SU-DHL-6 (cell line): ENCODE measurements at regions not wholly inside any gene's neighbourhood (a gene's known extent, or its start where the extent isn't known, plus 50 kb on each side); places are given as distances from the start of the nearest gene placed in this dataset.

ENCODE experiments used
- H2AFZ ChIP-seq: fragments of 200-600 bp; sonication (generic); 2 replicates; pipeline ENCODE4 v1.6.1; 2014; ENCODE audit warnings: low read depth, mild to moderate bottlenecking, moderate library complexity, mixed read lengths, antibody characterized with exemption, low read length; ENCODE audit not compliant: severe bottlenecking
- H3F3A ChIP-seq: fragments of 200-600 bp; shearing (Covaris generic); 2 replicates; pipeline ENCODE4 v1.6.0; 2016; ENCODE audit warnings: antibody characterized with exemption, mild to moderate bottlenecking; ENCODE audit not compliant: insufficient read depth
- H3K27ac ChIP-seq: fragments of 200-600 bp; sonication (generic); 2 replicates; pipeline ENCODE4 v1.5.1; 2016; ENCODE audit warnings: low read depth, mild to moderate bottlenecking, low read length, moderate library complexity, mixed read lengths
- H3K27me3 ChIP-seq: fragments of 200-600 bp; sonication (generic), shearing (Covaris generic); 2 replicates; pipeline ENCODE4 v1.6.0; 2014; ENCODE audit warnings: mild to moderate bottlenecking, low read length
- H3K36me3 ChIP-seq: fragments of 200-600 bp; sonication (generic); 2 replicates; pipeline ENCODE4 v1.6.1; 2014; ENCODE audit warnings: mild to moderate bottlenecking, low read length, mixed read lengths
- H3K4me2 ChIP-seq: fragments of 300-600, 200-600 bp; shearing (Covaris generic), sonication (generic); 2 replicates; pipeline ENCODE4 v1.6.0; 2014; ENCODE audit warnings: low read length, low read depth, mild to moderate bottlenecking; ENCODE audit not compliant: poor library complexity, severe bottlenecking
- H3K4me3 ChIP-seq: fragments of 200-600 bp; sonication (generic); 2 replicates; pipeline ENCODE4 v1.5.1; 2014; ENCODE audit warnings: antibody characterized with exemption, low read length, mild to moderate bottlenecking, mixed read lengths; ENCODE audit not compliant: insufficient read depth, poor library complexity, severe bottlenecking
- H3K79me2 ChIP-seq: fragments of 200-600 bp; sonication (generic); 2 replicates; pipeline ENCODE4 v1.6.1; 2014; ENCODE audit warnings: mild to moderate bottlenecking, low read length, moderate library complexity; ENCODE audit not compliant: insufficient read depth
- H3K9ac ChIP-seq: fragments of 200-600 bp; sonication (generic); 2 replicates; pipeline ENCODE4 v1.7.0; 2014; ENCODE audit warnings: mild to moderate bottlenecking, low read length
- H3K9me2 ChIP-seq: fragments of 200-600 bp; sonication (generic); replicated peaks from 2 replicates; pipeline ENCODE4 v1.6.1; 2014; ENCODE audit warnings: low read length; ENCODE audit not compliant: insufficient read depth
- H3K9me3 ChIP-seq: fragments of 200-600 bp; sonication (generic); 2 replicates; pipeline ENCODE4 v1.6.1; 2014; ENCODE audit warnings: low read length, mixed read lengths; ENCODE audit not compliant: insufficient read depth
- H4K20me1 ChIP-seq: fragments of 200-600 bp; sonication (generic); 2 replicates; pipeline ENCODE4 v1.6.1; 2014; ENCODE audit warnings: low read depth, mild to moderate bottlenecking, antibody characterized with exemption, low read length, moderate library complexity, mixed read lengths
- EZH2phosphoT487 ChIP-seq: fragments of 200-600 bp; sonication (generic), shearing (Covaris generic); conservative IDR thresholded peaks from 2 replicates; pipeline ENCODE4 v1.6.1; 2018; ENCODE audit warnings: mild to moderate bottlenecking, antibody characterized with exemption, low read length, moderate library complexity, mixed read lengths
- TF ChIP-seq, protein P1 (sequence below): fragments of 200-600 bp; sonication (generic); IDR thresholded peaks from one replicate; pipeline ENCODE4 v1.5.1; 2017; ENCODE audit warnings: antibody characterized with exemption, mild to moderate bottlenecking, low read length, moderate library complexity; ENCODE audit not compliant: insufficient read depth, poor library complexity, severe bottlenecking

- no peak overlapping the region for H3K9ac ChIP-seq
- no peak overlapping the region for H3K27ac ChIP-seq
- no peaks in the 10 kb centered on the region for H3K27me3 ChIP-seq
- no peak overlapping the region for H3K4me3 ChIP-seq
- no peak overlapping the region for H3K4me2 ChIP-seq
- no peaks in the 10 kb centered on the region for H3K9me2 ChIP-seq
- H3K79me2 ChIP-seq: no peaks in the 10 kb centered on the region
- H2AFZ ChIP-seq: no peak overlapping the region
- no peaks in the 10 kb centered on the region for H4K20me1 ChIP-seq
- TF ChIP-seq, protein P1, sequence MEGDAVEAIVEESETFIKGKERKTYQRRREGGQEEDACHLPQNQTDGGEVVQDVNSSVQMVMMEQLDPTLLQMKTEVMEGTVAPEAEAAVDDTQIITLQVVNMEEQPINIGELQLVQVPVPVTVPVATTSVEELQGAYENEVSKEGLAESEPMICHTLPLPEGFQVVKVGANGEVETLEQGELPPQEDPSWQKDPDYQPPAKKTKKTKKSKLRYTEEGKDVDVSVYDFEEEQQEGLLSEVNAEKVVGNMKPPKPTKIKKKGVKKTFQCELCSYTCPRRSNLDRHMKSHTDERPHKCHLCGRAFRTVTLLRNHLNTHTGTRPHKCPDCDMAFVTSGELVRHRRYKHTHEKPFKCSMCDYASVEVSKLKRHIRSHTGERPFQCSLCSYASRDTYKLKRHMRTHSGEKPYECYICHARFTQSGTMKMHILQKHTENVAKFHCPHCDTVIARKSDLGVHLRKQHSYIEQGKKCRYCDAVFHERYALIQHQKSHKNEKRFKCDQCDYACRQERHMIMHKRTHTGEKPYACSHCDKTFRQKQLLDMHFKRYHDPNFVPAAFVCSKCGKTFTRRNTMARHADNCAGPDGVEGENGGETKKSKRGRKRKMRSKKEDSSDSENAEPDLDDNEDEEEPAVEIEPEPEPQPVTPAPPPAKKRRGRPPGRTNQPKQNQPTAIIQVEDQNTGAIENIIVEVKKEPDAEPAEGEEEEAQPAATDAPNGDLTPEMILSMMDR: no peak
- TF ChIP-seq EZH2phosphoT487: no peak
- no peaks in the 10 kb centered on the region for H3K36me3 ChIP-seq
- H3F3A ChIP-seq: no peaks in the 10 kb centered on the region
- no peaks in the 10 kb centered on the region for H3K9me3 ChIP-seq
These were observed 1504.6 kb downstream of the EFNB2 start for GRCh38 chr13:105030851-105031250.

- H3K9me3 ChIP-seq: no peaks in the 10 kb centered on the region
- H3K9me2 ChIP-seq: no peaks in the 10 kb centered on the region
- H4K20me1 ChIP-seq: no peaks in the 10 kb centered on the region
- no peak overlapping the region for H2AFZ ChIP-seq
- no peaks in the 10 kb centered on the region for H3K36me3 ChIP-seq
- TF ChIP-seq, protein P1: no peak
- TF ChIP-seq EZH2phosphoT487: no peak
- H3K27me3 ChIP-seq: no peaks in the 10 kb centered on the region
- H3K4me2 ChIP-seq: no peak overlapping the region
- H3K79me2 ChIP-seq: no peaks in the 10 kb centered on the region
- H3K4me3 ChIP-seq: no peak overlapping the region
- H3F3A ChIP-seq: no peaks in the 10 kb centered on the region
- H3K9ac ChIP-seq: no peak overlapping the region
- no peak overlapping the region for H3K27ac ChIP-seq
These were observed 1516.4 kb downstream of the EFNB2 start for GRCh38 chr13:105019073-105019472.

- Histone ChIP-seq H2AFZ (no peak overlapping the region), H3K36me3 (no peaks in the 10 kb centered on the region), H3K27me3 (no peaks in the 10 kb centered on the region), H4K20me1 (no peaks in the 10 kb centered on the region), H3F3A (no peaks in the 10 kb centered on the region), H3K4me3 (no peak overlapping the region), H3K9me3 (no peaks in the 10 kb centered on the region), H3K79me2 (no peaks in the 10 kb centered on the region), H3K9me2 (no peaks in the 10 kb centered on the region), H3K27ac (no peak overlapping the region), H3K4me2 (no peak overlapping the region), H3K9ac (no peak overlapping the region)
- TF ChIP-seq, protein P1: no peak
- no peak for TF ChIP-seq EZH2phosphoT487
These were observed 1519.2 kb downstream of the EFNB2 start for GRCh38 chr13:105016266-105016665.
